ENCODE measurements at regions not wholly inside any gene's neighbourhood (a gene's known extent, or its start where the extent isn't known, plus 50 kb on each side); places are given as distances from the start of the nearest gene placed in this dataset.
"Not testable (repeated sequence)": the region's sequence is repeated elsewhere in the genome, so short reads cannot be mapped to it uniquely, and the experiment has no call there.

- no peak for DNase-seq (ENCODE audit: low read depth)
These were observed 175.1 kb upstream of the SLC38A2 start for GRCh38 chr12:46547421-46548354.

GRCh38 chr12:46546634-46547273 lies 174.2 kb upstream of the SLC38A2 start:
- DNase-seq (ENCODE audit: low read depth) = no peak

- not testable (repeated sequence) for DNase-seq (ENCODE audit: low read depth)
These were observed 170.8 kb upstream of the SLC38A2 start for GRCh38 chr12:46543378-46543795.

- DNase-seq (ENCODE audit: low read depth) = no peak
These were observed 166.4 kb upstream of the SLC38A2 start for GRCh38 chr12:46538976-46539375.

GRCh38 chr12:46537387-46537955 lies 164.9 kb upstream of the SLC38A2 start:
- DNase-seq (ENCODE audit: low read depth) = no peak

GRCh38 chr12:46536316-46536715 lies 163.7 kb upstream of the SLC38A2 start:
- not testable (repeated sequence) for DNase-seq (ENCODE audit: low read depth)

GRCh38 chr12:46535907-46536306 lies 163.3 kb upstream of the SLC38A2 start:
- DNase-seq (ENCODE audit: low read depth) = no peak

GRCh38 chr12:46535376-46535775 lies 162.8 kb upstream of the SLC38A2 start:
- DNase-seq (ENCODE audit: low read depth) = no peak

- no peak for DNase-seq (ENCODE audit: low read depth)
These were observed 161.8 kb upstream of the SLC38A2 start for GRCh38 chr12:46534327-46534840.

- DNase-seq (ENCODE audit: low read depth) = no peak
These were observed 161.2 kb upstream of the SLC38A2 start for GRCh38 chr12:46533723-46534122.

GRCh38 chr12:46531804-46532203 lies 159.2 kb upstream of the SLC38A2 start:
- DNase-seq (ENCODE audit: low read depth) = no peak

GRCh38 chr12:46531059-46531785 lies 158.6 kb upstream of the SLC38A2 start:
- no peak for DNase-seq (ENCODE audit: low read depth)

GRCh38 chr12:46530373-46531056 lies 157.9 kb upstream of the SLC38A2 start:
- DNase-seq (ENCODE audit: low read depth) = no peak

- DNase-seq (ENCODE audit: low read depth) = no peak
These were observed 153.7 kb upstream of the SLC38A2 start for GRCh38 chr12:46526233-46526632.

- no peak for DNase-seq (ENCODE audit: low read depth)
These were observed 152.2 kb upstream of the SLC38A2 start for GRCh38 chr12:46524778-46525177.

GRCh38 chr12:46523863-46524770 lies 151.5 kb upstream of the SLC38A2 start:
- DNase-seq (ENCODE audit: low read depth) = no peak

- DNase-seq (ENCODE audit: low read depth) = no peak
These were observed 150.9 kb upstream of the SLC38A2 start for GRCh38 chr12:46523446-46523845.

- no peak for DNase-seq (ENCODE audit: low read depth)
These were observed 149.5 kb upstream of the SLC38A2 start for GRCh38 chr12:46522071-46522470.

GRCh38 chr12:46521145-46521544 lies 148.6 kb upstream of the SLC38A2 start:
- DNase-seq (ENCODE audit: low read depth) = no peak

- no peak for DNase-seq (ENCODE audit: low read depth)
These were observed 146.8 kb upstream of the SLC38A2 start for GRCh38 chr12:46519407-46519806.

Data from activated T-cell treated with anti-CD3 and anti-CD28 coated beads for 1 hour (primary cell).